HG02970 (cell line): ENCODE measurements at regions not wholly inside any gene's neighbourhood (a gene's known extent, or its start where the extent isn't known, plus 50 kb on each side); places are given as distances from the start of the nearest gene placed in this dataset.

Source experiments
- ATAC-seq: cut with Tn5 transposase; IDR thresholded peaks from one replicate; pipeline ENCODE4 v1.9.1; 2021; ENCODE audit warnings: mild to moderate bottlenecking, moderate library complexity, moderate number of reproducible peaks; ENCODE audit not compliant: unreplicated experiment, low FRiP score

- ATAC-seq: no peak
Observed at GRCh38 chr7:85619236-85619635, 432.4 kb upstream of the SEMA3D start.

GRCh38 chr7:85614684-85615083, 427.8 kb upstream of the SEMA3D start:
- no peak for ATAC-seq

- no peak for ATAC-seq
Observed at GRCh38 chr7:85612514-85612913, 425.7 kb upstream of the SEMA3D start.

GRCh38 chr7:85608804-85609203, 421.9 kb upstream of the SEMA3D start:
- ATAC-seq: no peak

GRCh38 chr7:85602196-85602595, 415.3 kb upstream of the SEMA3D start:
- ATAC-seq: no peak

GRCh38 chr7:85600395-85600794, 413.5 kb upstream of the SEMA3D start:
- no peak for ATAC-seq

GRCh38 chr7:85596827-85597226, 410.0 kb upstream of the SEMA3D start:
- ATAC-seq: no peak

- ATAC-seq: no peak
Observed at GRCh38 chr7:85595750-85596178, 408.9 kb upstream of the SEMA3D start.

- no peak for ATAC-seq
Observed at GRCh38 chr7:85593355-85593754, 406.5 kb upstream of the SEMA3D start.

- no peak for ATAC-seq
Observed at GRCh38 chr7:85587785-85588184, 400.9 kb upstream of the SEMA3D start.

GRCh38 chr7:85586091-85586490, 399.2 kb upstream of the SEMA3D start:
- no peak for ATAC-seq

- no peak for ATAC-seq
Observed at GRCh38 chr7:85583131-85583953, 396.5 kb upstream of the SEMA3D start.

- ATAC-seq: no peak
Observed at GRCh38 chr7:85573844-85574243, 387.0 kb upstream of the SEMA3D start.

- no peak for ATAC-seq
Observed at GRCh38 chr7:85573346-85573745, 386.5 kb upstream of the SEMA3D start.

- ATAC-seq: no peak
Observed at GRCh38 chr7:85570898-85571297, 384.0 kb upstream of the SEMA3D start.

- ATAC-seq: no peak
Observed at GRCh38 chr7:85567983-85568382, 381.1 kb upstream of the SEMA3D start.

GRCh38 chr7:85566095-85566794, 379.4 kb upstream of the SEMA3D start:
- no peak for ATAC-seq

GRCh38 chr7:85565276-85565675, 378.4 kb upstream of the SEMA3D start:
- ATAC-seq: no peak

- no peak for ATAC-seq
Observed at GRCh38 chr7:85564861-85565260, 378.0 kb upstream of the SEMA3D start.

- no peak for ATAC-seq
Observed at GRCh38 chr7:85561706-85562105, 374.9 kb upstream of the SEMA3D start.

- ATAC-seq: no peak
Observed at GRCh38 chr7:85554236-85555178, 367.7 kb upstream of the SEMA3D start.
